ENCODE measurements at regions not wholly inside any gene's neighbourhood (a gene's known extent, or its start where the extent isn't known, plus 50 kb on each side); places are given as distances from the start of the nearest gene placed in this dataset.

GRCh38 chrX:28099166-28099565 is 117.9 kb upstream of the DCAF8L1 start:
- Histone ChIP-seq H3K4me1 (ENCODE audit: control insufficient read depth, extremely low read depth, insufficient read depth, low read length) (no peaks in the 10 kb centered on the region), H3K27me3 (ENCODE audit: control insufficient read depth, extremely low read depth, insufficient read depth, low read length) (no peaks in the 10 kb centered on the region), H3K79me2 (ENCODE audit: control insufficient read depth, insufficient read depth, low read length) (no peaks in the 10 kb centered on the region), H3K4me2 (ENCODE audit: control insufficient read depth, extremely low read depth, insufficient read depth, low read depth, low read length) (no peak overlapping the region), H3K9me1 (ENCODE audit: control insufficient read depth, extremely low read depth, insufficient read depth, low read length) (no peaks in the 10 kb centered on the region), H3K27ac (ENCODE audit: control insufficient read depth, insufficient read depth, low read length) (no peak overlapping the region), H3K4me3 (ENCODE audit: control insufficient read depth in 2 of 3, extremely low read depth in 1 of 3, insufficient read depth in 2 of 3, low read depth in 1 of 3, low read length in 3 of 3) (no peak overlapping the region), H3K36me3 (ENCODE audit: control insufficient read depth in 2 of 2, extremely low read depth in 1 of 2, insufficient read depth in 2 of 2, low read length in 2 of 2) (no peaks in the 10 kb centered on the region), H4K20me1 (ENCODE audit: control insufficient read depth, extremely low read depth, insufficient read depth, low read length) (no peaks in the 10 kb centered on the region), H3K9me3 (ENCODE audit: control insufficient read depth, low read depth, low read length) (no peaks in the 10 kb centered on the region), H2AFZ (ENCODE audit: control insufficient read depth, low read length) (no peak overlapping the region), H3K9ac (ENCODE audit: control insufficient read depth, extremely low read depth, insufficient read depth, low read length) (no peak overlapping the region)
- dilution Hi-C loops (cut with MboI; ENCODE audit: extremely low pct_ligation_motif_present, low sequenced_read_pairs) = no loop called here
- DNase-seq (ENCODE audit: low read depth, low spot score) = no peak
- TF ChIP-seq CTCF (optimal IDR thresholded peaks at IDR 0.05 in 1 of 3, IDR thresholded peaks at IDR 0.05 in 1 of 3, conservative IDR thresholded peaks at IDR 0.05 in 1 of 3; ENCODE audit: extremely low read depth in 1 of 3, insufficient read depth in 2 of 3, low read length in 3 of 3) = no peak
- TF ChIP-seq EZH2 (IDR thresholded peaks at IDR 0.05; ENCODE audit: low read length) = no peak
- no peak for FAIRE-seq

GRCh38 chrX:28085653-28086052 is 104.4 kb upstream of the DCAF8L1 start:
- H3K9me3 ChIP-seq (ENCODE audit: control insufficient read depth, low read depth, low read length) = no peaks in the 10 kb centered on the region
- no peaks in the 10 kb centered on the region for H4K20me1 ChIP-seq (ENCODE audit: control insufficient read depth, extremely low read depth, insufficient read depth, low read length)
- H2AFZ ChIP-seq (ENCODE audit: control insufficient read depth, low read length) = no peak overlapping the region
- H3K27ac ChIP-seq (ENCODE audit: control insufficient read depth, insufficient read depth, low read length) = no peak overlapping the region
- FAIRE-seq (no peak), DNase-seq (ENCODE audit: low read depth, low spot score) (no peak)
- no peak overlapping the region for H3K4me3 ChIP-seq (ENCODE audit: control insufficient read depth in 2 of 3, extremely low read depth in 1 of 3, insufficient read depth in 2 of 3, low read depth in 1 of 3, low read length in 3 of 3)
- no peak overlapping the region for H3K9ac ChIP-seq (ENCODE audit: control insufficient read depth, extremely low read depth, insufficient read depth, low read length)
- no peaks in the 10 kb centered on the region for H3K9me1 ChIP-seq (ENCODE audit: control insufficient read depth, extremely low read depth, insufficient read depth, low read length)
- H3K4me2 ChIP-seq (ENCODE audit: control insufficient read depth, extremely low read depth, insufficient read depth, low read depth, low read length) = no peak overlapping the region
- dilution Hi-C loops (cut with MboI; ENCODE audit: extremely low pct_ligation_motif_present, low sequenced_read_pairs) = no loop called here
- no peaks in the 10 kb centered on the region for H3K4me1 ChIP-seq (ENCODE audit: control insufficient read depth, extremely low read depth, insufficient read depth, low read length)
- TF ChIP-seq EZH2 (IDR thresholded peaks at IDR 0.05; ENCODE audit: low read length) (no peak), CTCF (optimal IDR thresholded peaks at IDR 0.05 in 1 of 3, IDR thresholded peaks at IDR 0.05 in 1 of 3, conservative IDR thresholded peaks at IDR 0.05 in 1 of 3; ENCODE audit: extremely low read depth in 1 of 3, insufficient read depth in 2 of 3, low read length in 3 of 3) (no peak)
- H3K36me3 ChIP-seq (ENCODE audit: control insufficient read depth in 2 of 2, extremely low read depth in 1 of 2, insufficient read depth in 2 of 2, low read length in 2 of 2) = no peaks in the 10 kb centered on the region
- no peaks in the 10 kb centered on the region for H3K27me3 ChIP-seq (ENCODE audit: control insufficient read depth, extremely low read depth, insufficient read depth, low read length)
- no peaks in the 10 kb centered on the region for H3K79me2 ChIP-seq (ENCODE audit: control insufficient read depth, insufficient read depth, low read length)

Data from keratinocyte (primary cell).